ENCODE measurements at regions not wholly inside any gene's neighbourhood (a gene's known extent, or its start where the extent isn't known, plus 50 kb on each side); places are given as distances from the start of the nearest gene placed in this dataset.

- TF ChIP-seq CTCF (IDR thresholded peaks at IDR 0.05; ENCODE audit: insufficient read depth, low read length) = no peak
- TF ChIP-seq REST (IDR thresholded peaks at IDR 0.05; ENCODE audit: insufficient replicate concordance, low read depth) = no peak
- TF ChIP-seq POLR2AphosphoS5 (IDR thresholded peaks at IDR 0.05; ENCODE audit: low read depth) = no peak
Observed at GRCh38 chr13:90896002-90896401, 451.5 kb upstream of the MIR17HG start.
